LoVo (cell line): ENCODE measurements at regions not wholly inside any gene's neighbourhood (a gene's known extent, or its start where the extent isn't known, plus 50 kb on each side); places are given as distances from the start of the nearest gene placed in this dataset.
A peak's percentile ranks its signal among the peaks of the same experiment; 100 is the strongest.

Experiments
- DNase-seq: peaks from one replicate; pipeline ENCODE4 v3.0.0-alpha.2; 2016; ENCODE audit warnings: low spot score

DNA sequence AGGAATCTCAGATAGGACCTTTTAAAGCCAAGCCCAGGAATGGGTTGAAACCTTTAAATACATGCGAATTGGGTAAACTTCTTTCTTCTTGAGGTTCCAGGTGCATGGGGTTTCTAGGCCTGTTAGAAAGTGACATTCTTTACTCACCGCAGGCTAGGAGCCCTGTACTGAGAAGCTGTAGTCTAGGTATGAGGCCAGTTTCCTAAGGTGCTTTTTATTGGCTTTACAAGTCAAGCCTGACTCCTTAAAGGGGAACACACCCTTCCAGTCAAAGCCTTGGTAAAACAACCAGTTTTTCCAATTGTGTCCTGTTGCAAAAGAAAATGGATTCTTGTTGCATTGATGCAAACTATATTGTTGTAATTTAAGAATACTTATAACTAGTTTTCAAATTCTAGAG is 76.1 kb upstream of the ATP11B start:
- no peak for DNase-seq

DNA sequence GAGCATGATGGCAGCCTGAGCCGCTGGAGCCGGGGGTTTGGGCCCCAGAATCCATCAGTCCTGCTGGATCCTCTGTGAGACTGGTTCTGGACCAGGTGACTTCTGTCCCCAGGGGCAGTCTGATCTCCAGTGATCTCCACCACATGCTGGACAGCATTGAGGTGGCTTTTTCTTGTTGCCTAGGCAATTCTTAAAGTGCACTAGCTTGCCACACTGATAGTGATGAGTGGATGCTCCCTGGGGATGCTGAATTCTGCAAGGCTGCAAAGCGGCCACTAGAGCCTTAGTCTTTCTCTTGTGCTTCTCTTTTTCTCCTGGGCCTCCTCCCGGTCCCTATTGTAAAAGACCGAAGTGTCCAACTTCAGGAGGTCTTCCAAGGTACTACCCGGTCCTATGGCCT is 70.4 kb upstream of the ATP11B start:
- DNase-seq = no peak

GRCh38 chr3:182723596-182723995 is 69.7 kb upstream of the ATP11B start:
- no peak for DNase-seq

GRCh38 chr3:182725372-182726251 is 67.7 kb upstream of the ATP11B start:
- no peak for DNase-seq

DNA sequence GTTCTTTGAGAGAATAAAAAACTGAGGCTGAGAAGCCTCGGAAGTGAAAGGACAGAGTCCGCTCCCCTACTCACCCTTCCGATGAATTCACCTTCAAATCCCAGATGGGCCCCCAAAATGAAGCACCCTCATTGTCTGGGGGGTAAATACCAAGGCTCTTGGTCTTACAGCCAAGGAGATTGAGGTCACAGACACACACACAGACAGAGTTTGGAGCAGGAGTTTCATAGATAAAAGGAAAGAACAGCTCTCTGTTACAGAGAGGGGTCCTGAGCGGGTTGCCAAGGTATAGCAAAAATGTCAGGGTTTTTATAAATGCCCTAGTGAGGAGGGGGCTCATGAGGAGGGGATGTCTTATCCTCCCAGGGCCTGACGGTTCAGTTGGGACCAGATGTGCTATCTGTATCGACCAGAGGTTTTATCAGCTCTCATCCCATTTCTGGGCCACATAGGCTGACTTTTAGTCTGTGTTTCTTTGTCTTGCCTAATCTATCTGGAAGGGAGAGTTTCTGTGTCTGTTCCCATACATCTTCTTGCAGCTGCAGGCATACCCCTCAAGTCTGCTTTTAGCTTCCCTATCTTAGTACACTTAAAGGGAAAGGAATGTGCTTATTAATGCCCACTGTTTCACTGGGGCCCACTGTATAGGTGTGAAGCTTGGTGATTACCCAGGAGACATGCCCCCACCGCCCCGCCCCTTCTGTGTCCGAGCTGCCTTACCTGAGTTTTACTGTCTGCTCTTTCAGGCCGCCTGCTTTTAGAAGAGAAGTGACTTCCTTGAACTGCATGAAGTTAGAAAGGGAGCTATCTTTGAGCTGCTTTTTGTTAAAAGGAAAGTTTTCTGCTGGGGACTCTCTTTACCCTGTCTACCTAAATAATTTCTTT is 66.8 kb upstream of the ATP11B start:
- DNase-seq = no peak

DNA sequence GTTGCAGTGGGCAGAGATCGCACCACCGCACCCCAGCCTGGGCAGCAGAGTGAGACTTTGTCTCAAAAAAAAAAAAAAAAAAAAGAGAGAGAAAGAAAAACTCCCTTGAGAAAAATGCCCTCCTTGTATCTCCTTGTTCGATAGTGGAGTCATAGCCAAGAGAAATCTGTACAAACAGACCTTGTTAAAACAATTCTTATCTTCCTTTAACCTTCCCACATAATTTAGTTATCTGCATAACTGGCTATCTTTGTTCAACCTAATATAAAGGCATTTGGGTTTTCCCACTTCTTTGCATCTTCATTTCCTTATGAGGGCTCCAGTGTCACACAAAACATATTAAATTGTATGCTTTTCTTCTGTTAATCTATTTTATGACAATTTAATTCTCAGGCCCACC is 65.1 kb upstream of the ATP11B start:
- DNase-seq = no peak

GRCh38 chr3:182729903-182730674 is 63.2 kb upstream of the ATP11B start:
- DNase-seq = no peak

DNA sequence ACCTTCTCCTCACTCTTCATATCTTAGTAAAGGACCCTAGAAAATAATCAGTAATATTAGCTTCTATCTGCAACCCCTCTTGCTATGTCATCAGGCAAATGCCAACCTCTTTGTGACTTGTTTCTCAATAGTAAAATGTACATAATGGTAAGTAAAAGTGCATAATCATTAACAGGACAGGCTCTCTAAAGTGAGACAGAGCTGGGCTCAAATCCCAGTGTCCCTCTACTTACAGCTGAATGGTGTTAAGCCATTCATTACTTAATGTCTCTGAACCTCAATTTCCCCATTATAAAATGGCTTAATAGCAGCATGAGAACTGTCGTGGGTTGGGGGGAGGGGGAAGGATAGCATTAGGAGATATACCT is 62.6 kb upstream of the ATP11B start:
- no peak for DNase-seq

DNA sequence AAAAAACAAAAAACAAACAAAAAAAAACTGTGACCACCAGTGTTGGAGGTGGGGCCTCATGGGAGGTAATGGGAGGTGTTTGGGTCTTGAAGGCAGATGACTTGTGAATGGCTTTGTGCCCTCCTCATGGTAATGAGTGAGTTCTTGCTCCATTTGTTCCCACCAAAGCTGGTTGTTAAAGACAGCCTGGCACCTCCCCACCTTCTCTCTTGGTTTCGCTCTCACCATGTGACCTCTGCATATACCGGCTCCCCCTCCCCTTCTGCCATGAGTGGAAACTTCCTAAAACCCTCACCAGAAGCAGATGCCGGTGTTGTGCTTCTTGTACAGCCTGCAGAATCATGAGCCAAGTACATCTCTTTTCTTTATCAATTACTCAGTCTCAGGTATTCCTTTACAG is 61.5 kb upstream of the ATP11B start:
- DNase-seq = no peak

- no peak for DNase-seq
Measured at GRCh38 chr3:182732232-182733015, 60.9 kb upstream of the ATP11B start.

- no peak for DNase-seq
Measured at GRCh38 chr3:182735672-182736071, 57.6 kb upstream of the ATP11B start.

- DNase-seq = no peak
Measured at GRCh38 chr3:182737825-182738224, 55.5 kb upstream of the ATP11B start.

DNA sequence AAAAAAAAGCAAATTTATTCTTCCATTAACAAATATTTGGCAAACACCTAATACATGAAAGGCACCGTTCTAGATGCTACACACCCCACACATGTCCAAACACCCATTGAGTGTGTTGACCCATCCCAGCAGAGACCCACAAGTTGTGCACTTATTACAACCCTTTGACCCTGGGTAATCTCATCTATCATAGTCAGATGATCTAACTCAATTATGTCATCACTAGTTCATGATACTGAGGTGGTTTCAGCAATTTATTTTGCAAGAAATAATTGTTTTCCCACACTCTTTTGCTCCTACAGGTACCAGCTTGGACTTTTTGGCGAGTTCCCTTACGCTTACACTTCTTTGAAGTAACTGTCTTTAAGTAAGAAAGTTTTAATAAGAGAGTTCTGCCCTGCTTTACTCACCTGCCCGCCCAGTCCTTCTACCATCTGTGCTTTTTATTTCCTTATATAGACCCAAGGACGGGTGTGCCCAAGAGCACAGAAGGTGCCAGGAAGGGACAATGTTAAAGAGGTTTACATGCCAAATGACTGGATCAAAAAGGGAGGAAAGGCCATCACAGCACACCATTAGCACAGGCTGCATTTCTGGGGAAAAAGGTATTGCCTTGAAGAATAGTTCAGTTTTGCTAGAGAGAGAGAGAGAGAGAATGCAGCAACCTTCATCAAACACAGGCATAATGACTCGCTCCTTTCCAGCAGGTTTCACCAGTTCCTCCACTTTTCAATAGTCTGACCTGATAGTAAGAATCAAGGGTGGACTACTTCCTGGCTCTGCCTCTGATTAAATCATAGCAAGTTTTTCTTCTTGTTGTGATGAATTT is 54.5 kb upstream of the ATP11B start:
- DNase-seq = peak; percentile 65

- no peak for DNase-seq
Measured at GRCh38 chr3:182739619-182740018, 53.7 kb upstream of the ATP11B start.

DNA sequence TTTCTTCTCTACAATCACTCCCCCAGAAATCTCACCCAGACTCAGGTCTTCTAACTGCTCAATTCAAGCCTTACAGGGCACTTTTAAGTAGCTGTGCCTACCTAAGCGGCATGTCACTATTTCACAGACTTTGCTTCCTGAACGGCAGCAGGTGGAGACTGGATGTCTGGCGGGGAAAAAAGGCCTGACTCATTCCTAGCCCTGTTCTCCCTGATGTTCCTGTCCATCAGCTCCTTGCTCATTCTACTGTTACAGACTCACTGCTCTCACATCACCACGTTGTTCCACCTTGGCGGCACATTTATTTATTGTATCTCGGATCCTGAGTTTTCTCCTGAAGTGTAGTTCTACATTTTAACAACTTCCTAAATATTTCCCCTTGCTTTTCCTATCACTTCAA is 52.6 kb upstream of the ATP11B start:
- DNase-seq = no peak

DNA sequence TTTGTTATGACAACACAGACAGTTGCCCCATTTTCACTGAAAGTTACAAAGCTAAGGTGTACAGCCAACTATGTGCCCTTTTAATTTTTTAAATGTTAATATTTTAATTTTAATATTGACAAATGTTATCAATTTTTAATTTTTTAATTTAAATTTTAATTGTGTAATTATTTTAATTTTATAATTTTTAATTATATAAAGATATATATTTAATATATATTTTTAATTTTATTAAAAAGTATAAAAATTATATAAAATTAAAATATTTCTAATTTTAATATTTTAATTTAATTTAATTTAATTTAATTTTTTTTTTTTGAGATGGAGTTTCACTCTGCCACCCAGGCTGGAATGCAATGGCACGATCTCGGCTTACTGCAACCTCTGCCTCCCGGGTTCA is 52.1 kb upstream of the ATP11B start:
- no peak for DNase-seq
